ENCODE measurements at regions not wholly inside any gene's neighbourhood (a gene's known extent, or its start where the extent isn't known, plus 50 kb on each side); places are given as distances from the start of the nearest gene placed in this dataset.

GRCh38 chr11:27864611-27865010 lies 164.4 kb upstream of the BDNF start:
- no peak for DNase-seq
- Mint-ChIP-seq H3K4me3 (no peak overlapping the region), H3K9me3 (no peaks in the 10 kb centered on the region), H3K4me1 (ENCODE audit: low read depth) (no peaks in the 10 kb centered on the region), H3K36me3 (no peaks in the 10 kb centered on the region), H3K27ac (no peak overlapping the region), H3K27me3 (no peaks in the 10 kb centered on the region)
- CTCF ChIA-PET = no interaction called here
- POLR2A ChIA-PET = no interaction called here
- intact Hi-C loops (cut with micrococcal nuclease) = no loop called here

GRCh38 chr11:27864091-27864491 lies 163.8 kb upstream of the BDNF start:
- Mint-ChIP-seq H3K4me1 (ENCODE audit: low read depth) (no peaks in the 10 kb centered on the region), H3K27me3 (no peaks in the 10 kb centered on the region), H3K9me3 (no peaks in the 10 kb centered on the region), H3K4me3 (no peak overlapping the region), H3K36me3 (no peaks in the 10 kb centered on the region), H3K27ac (no peak overlapping the region)
- ChIA-PET POLR2A (no interaction called here), CTCF (no interaction called here)
- intact Hi-C loops (cut with micrococcal nuclease) = no loop called here
- DNase-seq = no peak

GRCh38 chr11:27863637-27864036 lies 163.4 kb upstream of the BDNF start:
- POLR2A ChIA-PET = no interaction called here
- Mint-ChIP-seq H3K4me3 (no peak overlapping the region), H3K9me3 (no peaks in the 10 kb centered on the region), H3K27me3 (no peaks in the 10 kb centered on the region), H3K36me3 (no peaks in the 10 kb centered on the region), H3K27ac (no peak overlapping the region), H3K4me1 (ENCODE audit: low read depth) (no peaks in the 10 kb centered on the region)
- intact Hi-C loops (cut with micrococcal nuclease) = no loop called here
- no peak for DNase-seq
- CTCF ChIA-PET = no interaction called here

- ChIA-PET POLR2A (no interaction called here), CTCF (no interaction called here)
- Mint-ChIP-seq H3K4me1 (ENCODE audit: low read depth) (no peaks in the 10 kb centered on the region), H3K4me3 (no peak overlapping the region), H3K36me3 (no peaks in the 10 kb centered on the region), H3K27ac (no peak overlapping the region), H3K27me3 (no peaks in the 10 kb centered on the region), H3K9me3 (no peaks in the 10 kb centered on the region)
- intact Hi-C loops (cut with micrococcal nuclease) = no loop called here
- no peak for DNase-seq
Observed at GRCh38 chr11:27861706-27862430, 161.6 kb upstream of the BDNF start.

- DNase-seq = no peak
- Mint-ChIP-seq H3K27me3 (no peaks in the 10 kb centered on the region), H3K36me3 (no peaks in the 10 kb centered on the region), H3K27ac (no peak overlapping the region), H3K4me1 (ENCODE audit: low read depth) (no peaks in the 10 kb centered on the region), H3K4me3 (no peak overlapping the region), H3K9me3 (no peaks in the 10 kb centered on the region)
- ChIA-PET POLR2A (no interaction called here), CTCF (no interaction called here)
- intact Hi-C loops (cut with micrococcal nuclease) = no loop called here
Observed at GRCh38 chr11:27860811-27861210, 160.6 kb upstream of the BDNF start.

- intact Hi-C loops (cut with micrococcal nuclease) = no loop called here
- Mint-ChIP-seq H3K27me3 (no peaks in the 10 kb centered on the region), H3K27ac (no peak overlapping the region), H3K4me1 (ENCODE audit: low read depth) (no peaks in the 10 kb centered on the region), H3K9me3 (no peaks in the 10 kb centered on the region), H3K36me3 (no peaks in the 10 kb centered on the region), H3K4me3 (no peak overlapping the region)
- DNase-seq = no peak
- POLR2A ChIA-PET = no interaction called here
- CTCF ChIA-PET = no interaction called here
Observed at GRCh38 chr11:27858866-27859265, 158.6 kb upstream of the BDNF start.

- intact Hi-C loops (cut with micrococcal nuclease) = no loop called here
- no peaks in the 10 kb centered on the region for H3K27me3 Mint-ChIP-seq
- no peak overlapping the region for H3K27ac Mint-ChIP-seq
- CTCF ChIA-PET = no interaction called here
- H3K9me3 Mint-ChIP-seq = no peaks in the 10 kb centered on the region
- no peak for DNase-seq
- no peak overlapping the region for H3K4me3 Mint-ChIP-seq
- no peaks in the 10 kb centered on the region for H3K36me3 Mint-ChIP-seq
- POLR2A ChIA-PET = no interaction called here
- H3K4me1 Mint-ChIP-seq (ENCODE audit: low read depth) = no peaks in the 10 kb centered on the region
Observed at GRCh38 chr11:27857588-27857987, 157.3 kb upstream of the BDNF start.

GRCh38 chr11:27857014-27857413 lies 156.8 kb upstream of the BDNF start:
- Mint-ChIP-seq H3K27ac (no peak overlapping the region), H3K4me1 (ENCODE audit: low read depth) (no peaks in the 10 kb centered on the region), H3K9me3 (peaks cover 3% of the 10 kb centered on the region), H3K27me3 (no peaks in the 10 kb centered on the region), H3K36me3 (no peaks in the 10 kb centered on the region), H3K4me3 (no peak overlapping the region)
- CTCF ChIA-PET = no interaction called here
- no peak for DNase-seq
- intact Hi-C loops (cut with micrococcal nuclease) = no loop called here
- POLR2A ChIA-PET = no interaction called here

GRCh38 chr11:27848423-27848822 lies 148.2 kb upstream of the BDNF start:
- Mint-ChIP-seq H3K4me3 (no peak overlapping the region), H3K27ac (no peak overlapping the region), H3K4me1 (ENCODE audit: low read depth) (no peaks in the 10 kb centered on the region), H3K27me3 (no peaks in the 10 kb centered on the region), H3K36me3 (no peaks in the 10 kb centered on the region), H3K9me3 (peaks cover 9% of the 10 kb centered on the region)
- no peak for DNase-seq
- ChIA-PET CTCF (no interaction called here), POLR2A (no interaction called here)
- intact Hi-C loops (cut with micrococcal nuclease) = no loop called here

- Mint-ChIP-seq H3K36me3 (no peaks in the 10 kb centered on the region), H3K27ac (no peak overlapping the region), H3K27me3 (no peaks in the 10 kb centered on the region), H3K4me3 (no peak overlapping the region), H3K4me1 (ENCODE audit: low read depth) (no peaks in the 10 kb centered on the region), H3K9me3 (peaks cover 9% of the 10 kb centered on the region)
- ChIA-PET POLR2A (no interaction called here), CTCF (no interaction called here)
- intact Hi-C loops (cut with micrococcal nuclease) = no loop called here
- no peak for DNase-seq
Observed at GRCh38 chr11:27847496-27847895, 147.2 kb upstream of the BDNF start.

- CTCF ChIA-PET = no interaction called here
- H3K27ac Mint-ChIP-seq = no peak overlapping the region
- H3K27me3 Mint-ChIP-seq = no peaks in the 10 kb centered on the region
- intact Hi-C loops (cut with micrococcal nuclease) = no loop called here
- H3K4me1 Mint-ChIP-seq (ENCODE audit: low read depth) = no peaks in the 10 kb centered on the region
- no peaks in the 10 kb centered on the region for H3K36me3 Mint-ChIP-seq
- POLR2A ChIA-PET = no interaction called here
- H3K9me3 Mint-ChIP-seq = no peaks in the 10 kb centered on the region
- H3K4me3 Mint-ChIP-seq = no peak overlapping the region
- DNase-seq = no peak
Observed at GRCh38 chr11:27842290-27842689, 142.0 kb upstream of the BDNF start.

GRCh38 chr11:27841023-27841422 lies 140.8 kb upstream of the BDNF start:
- no peaks in the 10 kb centered on the region for H3K9me3 Mint-ChIP-seq
- POLR2A ChIA-PET = no interaction called here
- intact Hi-C loops (cut with micrococcal nuclease) = no loop called here
- CTCF ChIA-PET = no interaction called here
- H3K36me3 Mint-ChIP-seq = no peaks in the 10 kb centered on the region
- peaks cover 4% of the 10 kb centered on the region for H3K27me3 Mint-ChIP-seq
- no peaks in the 10 kb centered on the region for H3K4me1 Mint-ChIP-seq (ENCODE audit: low read depth)
- no peak overlapping the region for H3K4me3 Mint-ChIP-seq
- no peak overlapping the region for H3K27ac Mint-ChIP-seq
- no peak for DNase-seq

- peaks cover 5% of the 10 kb centered on the region for H3K27me3 Mint-ChIP-seq
- no peaks in the 10 kb centered on the region for H3K9me3 Mint-ChIP-seq
- H3K27ac Mint-ChIP-seq = no peak overlapping the region
- no peak overlapping the region for H3K4me3 Mint-ChIP-seq
- intact Hi-C loops (cut with micrococcal nuclease) = no loop called here
- DNase-seq = no peak
- CTCF ChIA-PET = interaction anchor here (1.1 kb wide), 1 partner anchor 140 kb away, joined by 3 read pairs; no protein-coding TSS in a partner anchor
- POLR2A ChIA-PET = no interaction called here
- no peaks in the 10 kb centered on the region for H3K4me1 Mint-ChIP-seq (ENCODE audit: low read depth)
- H3K36me3 Mint-ChIP-seq = no peaks in the 10 kb centered on the region
Observed at GRCh38 chr11:27839226-27839913, 139.1 kb upstream of the BDNF start.

Measured in activated CD4-positive, alpha-beta memory T cell treated with anti-CD3 and anti-CD28 coated beads for 36 hours (primary cell).